A549 (cell line): ENCODE measurements at regions not wholly inside any gene's neighbourhood (a gene's known extent, or its start where the extent isn't known, plus 50 kb on each side); places are given as distances from the start of the nearest gene placed in this dataset.

ENCODE experiments used
- BHLHE40 ChIP-seq: IDR thresholded peaks from 2 replicates; pipeline ENCODE4 v1.6.1; 2012; ENCODE audit warnings: low read depth, low read length, inconsistent platforms
- EP300 ChIP-seq, 2 experiments: fragments of >200 bp; sonication (Bioruptor Twin); formaldehyde crosslinking; IDR thresholded peaks; 2 replicates in 1 of 2; 3 replicates in 1 of 2; pipeline ENCODE4 v1.6.1; 2016 to 2017
- HOXB13 ChIP-seq: fragments of 250-450 bp; sonication (Bioruptor Pico); IDR thresholded peaks from 2 replicates; pipeline ENCODE4 v1.5.0; 2020; ENCODE audit warnings: low read depth, mild to moderate bottlenecking, moderate library complexity
- JUNB ChIP-seq: fragments of >200 bp; sonication (Bioruptor Twin); formaldehyde crosslinking; IDR thresholded peaks from 2 replicates; pipeline ENCODE4 v1.6.1; 2016
- MAFK ChIP-seq: fragments of 450-650 bp; IDR thresholded peaks from 2 replicates; pipeline ENCODE4 v1.6.1; 2014; ENCODE audit not compliant: partially characterized antibody
- PHF8 ChIP-seq: fragments of 200-600 bp; sonication (generic); IDR thresholded peaks from 2 replicates; pipeline ENCODE4 v1.6.1; 2016; ENCODE audit warnings: low read depth, mild to moderate bottlenecking, antibody characterized with exemption, moderate library complexity, borderline replicate concordance
- RFX5 ChIP-seq: fragments of 450-650 bp; IDR thresholded peaks from 2 replicates; pipeline ENCODE4 v1.7.1; 2014; ENCODE audit warnings: antibody characterized with exemption, mild to moderate bottlenecking, moderate library complexity
- TP53 ChIP-seq: fragments of 250-450 bp; sonication (Bioruptor Pico); IDR thresholded peaks from 2 replicates; pipeline ENCODE4 v1.5.0; 2021; ENCODE audit warnings: mild to moderate bottlenecking, moderate library complexity
- ZNF302 ChIP-seq: fragments of 250-450 bp; sonication (Bioruptor Pico); IDR thresholded peaks from 2 replicates; pipeline ENCODE4 v1.9.0; 2021; ENCODE audit warnings: inconsistent platforms, mild to moderate bottlenecking, moderate library complexity
- TF ChIP-seq, protein P1 (sequence below): fragments of 200-600 bp; sonication (generic); IDR thresholded peaks from 2 replicates; pipeline ENCODE4 v1.6.1; 2016; ENCODE audit warnings: antibody characterized with exemption, mild to moderate bottlenecking, moderate library complexity
- TF ChIP-seq, protein P2 (sequence below): fragments of >200 bp; sonication (Bioruptor Twin); formaldehyde crosslinking; IDR thresholded peaks from 3 replicates; pipeline ENCODE4 v1.5.1; 2016
- TF ChIP-seq, protein P3 (sequence below): fragments of 250-450 bp; sonication (Bioruptor Pico); IDR thresholded peaks from 2 replicates; pipeline ENCODE4 v1.5.0; 2021; ENCODE audit warnings: mild to moderate bottlenecking, moderate library complexity, borderline replicate concordance
- TF ChIP-seq, protein P4 (sequence below): fragments of >200 bp; sonication (Bioruptor Twin); formaldehyde crosslinking; IDR thresholded peaks from 3 replicates; pipeline ENCODE4 v1.6.1; 2016

DNA sequence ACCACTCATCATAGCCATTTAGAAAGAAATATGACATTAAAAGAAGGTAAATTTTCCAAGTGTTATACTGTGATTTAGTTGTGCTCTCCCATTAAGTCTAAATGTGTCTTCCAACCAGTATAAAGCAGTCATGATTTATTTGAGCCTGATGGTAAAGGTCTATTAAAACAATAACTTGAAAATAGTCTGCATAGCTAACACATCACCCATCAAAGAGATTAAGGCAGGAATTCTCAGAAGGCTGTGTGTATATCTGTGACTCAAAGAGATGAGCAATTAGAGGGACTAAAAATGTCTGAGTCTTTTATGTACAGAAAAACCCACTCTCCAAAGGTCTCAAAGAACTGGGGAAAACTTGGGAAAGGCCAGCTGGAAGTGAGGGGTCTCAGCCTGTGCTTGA, 70.3 kb upstream of the IQCM start:
- no peak for TF ChIP-seq EP300 (IDR thresholded peaks at IDR 0.05)
- no peak for TF ChIP-seq ZNF302 (CRISPR knock-in tag)
- no peak for TF ChIP-seq BHLHE40
- TF ChIP-seq, protein P1, sequence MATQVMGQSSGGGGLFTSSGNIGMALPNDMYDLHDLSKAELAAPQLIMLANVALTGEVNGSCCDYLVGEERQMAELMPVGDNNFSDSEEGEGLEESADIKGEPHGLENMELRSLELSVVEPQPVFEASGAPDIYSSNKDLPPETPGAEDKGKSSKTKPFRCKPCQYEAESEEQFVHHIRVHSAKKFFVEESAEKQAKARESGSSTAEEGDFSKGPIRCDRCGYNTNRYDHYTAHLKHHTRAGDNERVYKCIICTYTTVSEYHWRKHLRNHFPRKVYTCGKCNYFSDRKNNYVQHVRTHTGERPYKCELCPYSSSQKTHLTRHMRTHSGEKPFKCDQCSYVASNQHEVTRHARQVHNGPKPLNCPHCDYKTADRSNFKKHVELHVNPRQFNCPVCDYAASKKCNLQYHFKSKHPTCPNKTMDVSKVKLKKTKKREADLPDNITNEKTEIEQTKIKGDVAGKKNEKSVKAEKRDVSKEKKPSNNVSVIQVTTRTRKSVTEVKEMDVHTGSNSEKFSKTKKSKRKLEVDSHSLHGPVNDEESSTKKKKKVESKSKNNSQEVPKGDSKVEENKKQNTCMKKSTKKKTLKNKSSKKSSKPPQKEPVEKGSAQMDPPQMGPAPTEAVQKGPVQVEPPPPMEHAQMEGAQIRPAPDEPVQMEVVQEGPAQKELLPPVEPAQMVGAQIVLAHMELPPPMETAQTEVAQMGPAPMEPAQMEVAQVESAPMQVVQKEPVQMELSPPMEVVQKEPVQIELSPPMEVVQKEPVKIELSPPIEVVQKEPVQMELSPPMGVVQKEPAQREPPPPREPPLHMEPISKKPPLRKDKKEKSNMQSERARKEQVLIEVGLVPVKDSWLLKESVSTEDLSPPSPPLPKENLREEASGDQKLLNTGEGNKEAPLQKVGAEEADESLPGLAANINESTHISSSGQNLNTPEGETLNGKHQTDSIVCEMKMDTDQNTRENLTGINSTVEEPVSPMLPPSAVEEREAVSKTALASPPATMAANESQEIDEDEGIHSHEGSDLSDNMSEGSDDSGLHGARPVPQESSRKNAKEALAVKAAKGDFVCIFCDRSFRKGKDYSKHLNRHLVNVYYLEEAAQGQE, result no peak
- TF ChIP-seq, protein P2, sequence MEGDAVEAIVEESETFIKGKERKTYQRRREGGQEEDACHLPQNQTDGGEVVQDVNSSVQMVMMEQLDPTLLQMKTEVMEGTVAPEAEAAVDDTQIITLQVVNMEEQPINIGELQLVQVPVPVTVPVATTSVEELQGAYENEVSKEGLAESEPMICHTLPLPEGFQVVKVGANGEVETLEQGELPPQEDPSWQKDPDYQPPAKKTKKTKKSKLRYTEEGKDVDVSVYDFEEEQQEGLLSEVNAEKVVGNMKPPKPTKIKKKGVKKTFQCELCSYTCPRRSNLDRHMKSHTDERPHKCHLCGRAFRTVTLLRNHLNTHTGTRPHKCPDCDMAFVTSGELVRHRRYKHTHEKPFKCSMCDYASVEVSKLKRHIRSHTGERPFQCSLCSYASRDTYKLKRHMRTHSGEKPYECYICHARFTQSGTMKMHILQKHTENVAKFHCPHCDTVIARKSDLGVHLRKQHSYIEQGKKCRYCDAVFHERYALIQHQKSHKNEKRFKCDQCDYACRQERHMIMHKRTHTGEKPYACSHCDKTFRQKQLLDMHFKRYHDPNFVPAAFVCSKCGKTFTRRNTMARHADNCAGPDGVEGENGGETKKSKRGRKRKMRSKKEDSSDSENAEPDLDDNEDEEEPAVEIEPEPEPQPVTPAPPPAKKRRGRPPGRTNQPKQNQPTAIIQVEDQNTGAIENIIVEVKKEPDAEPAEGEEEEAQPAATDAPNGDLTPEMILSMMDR, result no peak
- TF ChIP-seq, protein P3, sequence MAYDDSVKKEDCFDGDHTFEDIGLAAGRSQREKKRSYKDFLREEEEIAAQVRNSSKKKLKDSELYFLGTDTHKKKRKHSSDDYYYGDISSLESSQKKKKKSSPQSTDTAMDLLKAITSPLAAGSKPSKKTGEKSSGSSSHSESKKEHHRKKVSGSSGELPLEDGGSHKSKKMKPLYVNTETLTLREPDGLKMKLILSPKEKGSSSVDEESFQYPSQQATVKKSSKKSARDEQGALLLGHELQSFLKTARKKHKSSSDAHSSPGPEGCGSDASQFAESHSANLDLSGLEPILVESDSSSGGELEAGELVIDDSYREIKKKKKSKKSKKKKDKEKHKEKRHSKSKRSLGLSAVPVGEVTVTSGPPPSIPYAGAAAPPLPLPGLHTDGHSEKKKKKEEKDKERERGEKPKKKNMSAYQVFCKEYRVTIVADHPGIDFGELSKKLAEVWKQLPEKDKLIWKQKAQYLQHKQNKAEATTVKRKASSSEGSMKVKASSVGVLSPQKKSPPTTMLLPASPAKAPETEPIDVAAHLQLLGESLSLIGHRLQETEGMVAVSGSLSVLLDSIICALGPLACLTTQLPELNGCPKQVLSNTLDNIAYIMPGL (CRISPR knock-in tag), result no peak
- TF ChIP-seq JUNB, result no peak
- TF ChIP-seq MAFK, result no peak
- no peak for TF ChIP-seq TP53
- no peak for TF ChIP-seq RFX5
- TF ChIP-seq PHF8, result no peak
- no peak for TF ChIP-seq HOXB13 (CRISPR knock-in tag)
- TF ChIP-seq, protein P4, sequence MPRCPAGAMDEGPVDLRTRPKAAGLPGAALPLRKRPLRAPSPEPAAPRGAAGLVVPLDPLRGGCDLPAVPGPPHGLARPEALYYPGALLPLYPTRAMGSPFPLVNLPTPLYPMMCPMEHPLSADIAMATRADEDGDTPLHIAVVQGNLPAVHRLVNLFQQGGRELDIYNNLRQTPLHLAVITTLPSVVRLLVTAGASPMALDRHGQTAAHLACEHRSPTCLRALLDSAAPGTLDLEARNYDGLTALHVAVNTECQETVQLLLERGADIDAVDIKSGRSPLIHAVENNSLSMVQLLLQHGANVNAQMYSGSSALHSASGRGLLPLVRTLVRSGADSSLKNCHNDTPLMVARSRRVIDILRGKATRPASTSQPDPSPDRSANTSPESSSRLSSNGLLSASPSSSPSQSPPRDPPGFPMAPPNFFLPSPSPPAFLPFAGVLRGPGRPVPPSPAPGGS, result no peak
